Activated B cell treated with CpG ODN at 0.5 μM for 24 hours (primary cell): ENCODE measurements at regions not wholly inside any gene's neighbourhood (a gene's known extent, or its start where the extent isn't known, plus 50 kb on each side); places are given as distances from the start of the nearest gene placed in this dataset.
"Not testable (repeated sequence)": the region's sequence is repeated elsewhere in the genome, so short reads cannot be mapped to it uniquely, and the experiment has no call there.

Experiments used
- ATAC-seq: fragments of 200-7000 bp; cut with Tn5 transposase; one replicate; pipeline ENCODE4 v1.10.0; 2021; ENCODE audit warnings: low read depth, mild to moderate bottlenecking, moderate library complexity
- CTCF ChIA-PET: fragments of 350-600 bp; sonication (Branson Sonifier 250); formaldehyde crosslinking; loops from one replicate; lab custom pipeline; 2021; ENCODE audit warnings: antibody characterized with exemption; lab: Charles Lee
- POLR2A ChIA-PET: fragments of 350-600 bp; sonication (Branson Sonifier 250); formaldehyde crosslinking; loops from one replicate; lab custom pipeline; 2021; ENCODE audit warnings: antibody characterized with exemption; lab: Charles Lee
- DNase-seq: peaks from one replicate; pipeline ENCODE4 v3.0.0; 2022
- H3K27ac Mint-ChIP-seq: one replicate; pipeline ENCODE4 v1.8.0; 2020; ENCODE audit warnings: mixed read lengths
- H3K27me3 Mint-ChIP-seq: one replicate; pipeline ENCODE4 v1.8.0; 2021; ENCODE audit warnings: mixed read lengths
- H3K36me3 Mint-ChIP-seq: one replicate; pipeline ENCODE4 v1.8.0; 2021; ENCODE audit warnings: low read depth, mixed read lengths
- H3K4me1 Mint-ChIP-seq: one replicate; pipeline ENCODE4 v1.8.0; 2021; ENCODE audit warnings: mixed read lengths
- H3K4me3 Mint-ChIP-seq: one replicate; pipeline ENCODE4 v1.8.0; 2020; ENCODE audit warnings: mild to moderate bottlenecking, mixed read lengths
- H3K9me3 Mint-ChIP-seq: one replicate; pipeline ENCODE4 v1.8.0; 2020; ENCODE audit warnings: mixed read lengths
- CTCF ChIP-seq: fragments of 200-600 bp; IDR thresholded peaks from one replicate; pipeline ENCODE4 v1.8.0; 2022; ENCODE audit warnings: antibody characterized with exemption, mild to moderate bottlenecking
- intact Hi-C: fragments of 100-400 bp; cut with micrococcal nuclease; formaldehyde crosslinking; loops from one replicate; pipeline ENCODE4 v1.15.1; 2024

GRCh38 chr16:51237861-51238378 is 86.8 kb upstream of the SALL1 start:
- Mint-ChIP-seq H3K27ac (no peak overlapping the region), H3K4me1 (no peaks in the 10 kb centered on the region), H3K9me3 (peaks cover 2% of the 10 kb centered on the region), H3K27me3 (no peaks in the 10 kb centered on the region), H3K36me3 (no peaks in the 10 kb centered on the region), H3K4me3 (no peak overlapping the region)
- ChIA-PET POLR2A (no interaction called here), CTCF (no interaction called here)
- intact Hi-C loops = no loop called here
- no peak for TF ChIP-seq CTCF
- no peak for ATAC-seq
- DNase-seq = no peak

GRCh38 chr16:51237207-51237606 is 86.1 kb upstream of the SALL1 start:
- no peaks in the 10 kb centered on the region for H3K36me3 Mint-ChIP-seq
- H3K4me3 Mint-ChIP-seq = no peak overlapping the region
- ATAC-seq (no peak), DNase-seq (no peak)
- ChIA-PET POLR2A (no interaction called here), CTCF (no interaction called here)
- no peaks in the 10 kb centered on the region for H3K27me3 Mint-ChIP-seq
- intact Hi-C loops = no loop called here
- H3K9me3 Mint-ChIP-seq = peaks cover 2% of the 10 kb centered on the region
- no peaks in the 10 kb centered on the region for H3K4me1 Mint-ChIP-seq
- H3K27ac Mint-ChIP-seq = no peak overlapping the region
- no peak for TF ChIP-seq CTCF

- H3K27me3 Mint-ChIP-seq = no peaks in the 10 kb centered on the region
- DNase-seq (no peak), ATAC-seq (no peak)
- H3K9me3 Mint-ChIP-seq = peaks cover 2% of the 10 kb centered on the region
- no peak for TF ChIP-seq CTCF
- no peaks in the 10 kb centered on the region for H3K4me1 Mint-ChIP-seq
- intact Hi-C loops = no loop called here
- no peak overlapping the region for H3K27ac Mint-ChIP-seq
- POLR2A ChIA-PET = no interaction called here
- CTCF ChIA-PET = no interaction called here
- no peak overlapping the region for H3K4me3 Mint-ChIP-seq
- no peaks in the 10 kb centered on the region for H3K36me3 Mint-ChIP-seq
These were observed 85.5 kb upstream of the SALL1 start for GRCh38 chr16:51236583-51236982.

GRCh38 chr16:51231702-51232101 is 80.6 kb upstream of the SALL1 start:
- intact Hi-C loops = no loop called here
- DNase-seq = no peak
- TF ChIP-seq CTCF = no peak
- peaks cover 4% of the 10 kb centered on the region for H3K9me3 Mint-ChIP-seq
- no peak overlapping the region for H3K27ac Mint-ChIP-seq
- ChIA-PET POLR2A (no interaction called here), CTCF (no interaction called here)
- no peaks in the 10 kb centered on the region for H3K27me3 Mint-ChIP-seq
- no peaks in the 10 kb centered on the region for H3K36me3 Mint-ChIP-seq
- no peak for ATAC-seq
- no peak overlapping the region for H3K4me3 Mint-ChIP-seq
- H3K4me1 Mint-ChIP-seq = no peaks in the 10 kb centered on the region

- intact Hi-C loops, CTCF ChIA-PET, H3K4me1 Mint-ChIP-seq, H3K4me3 Mint-ChIP-seq, H3K9me3 Mint-ChIP-seq, H3K27ac Mint-ChIP-seq, POLR2A ChIA-PET, ATAC-seq, H3K27me3 Mint-ChIP-seq, H3K36me3 Mint-ChIP-seq, DNase-seq: not testable (repeated sequence)
These were observed 79.0 kb upstream of the SALL1 start for GRCh38 chr16:51230035-51230434.

GRCh38 chr16:51228097-51228659 is 77.1 kb upstream of the SALL1 start:
- H3K4me1 Mint-ChIP-seq = no peaks in the 10 kb centered on the region
- H3K4me3 Mint-ChIP-seq = no peak overlapping the region
- no peaks in the 10 kb centered on the region for H3K27me3 Mint-ChIP-seq
- POLR2A ChIA-PET = no interaction called here
- no peak for TF ChIP-seq CTCF
- H3K9me3 Mint-ChIP-seq = peaks cover 11% of the 10 kb centered on the region
- no peak overlapping the region for H3K27ac Mint-ChIP-seq
- ATAC-seq = no peak
- CTCF ChIA-PET = no interaction called here
- intact Hi-C loops = no loop called here
- no peaks in the 10 kb centered on the region for H3K36me3 Mint-ChIP-seq
- DNase-seq = no peak
